EL (cell line): ENCODE measurements at regions not wholly inside any gene's neighbourhood (a gene's known extent, or its start where the extent isn't known, plus 50 kb on each side); places are given as distances from the start of the nearest gene placed in this dataset.
"Not testable (repeated sequence)": the region's sequence is repeated elsewhere in the genome, so short reads cannot be mapped to it uniquely, and the experiment has no call there.

ENCODE experiments used
- DNase-seq: peaks from one replicate; pipeline ENCODE4 v3.0.0-alpha.2; 2016

DNA sequence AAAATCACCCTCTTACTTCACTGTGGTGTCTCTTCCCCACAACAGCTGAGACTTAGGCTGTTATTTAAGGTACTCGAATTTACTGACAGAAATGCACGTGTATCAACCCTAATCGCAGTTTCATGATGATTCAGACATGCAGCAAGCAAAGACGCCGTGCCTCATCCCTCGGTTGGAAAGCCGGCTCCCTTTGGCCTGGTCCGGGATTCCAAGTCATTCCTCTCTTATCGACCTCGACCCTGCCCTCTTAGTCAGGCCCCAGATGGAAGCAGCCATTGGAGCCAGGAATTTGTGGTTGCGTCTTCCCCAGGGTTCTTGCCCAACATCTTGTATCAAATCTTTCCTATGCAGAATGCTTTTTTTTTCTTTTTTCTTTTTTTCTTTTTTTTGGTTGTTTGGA is 229.5 kb downstream of the GATA3 start:
- no peak for DNase-seq

GRCh38 chr10:8285970-8286369 is 231.5 kb downstream of the GATA3 start:
- DNase-seq: not testable (repeated sequence)

DNA sequence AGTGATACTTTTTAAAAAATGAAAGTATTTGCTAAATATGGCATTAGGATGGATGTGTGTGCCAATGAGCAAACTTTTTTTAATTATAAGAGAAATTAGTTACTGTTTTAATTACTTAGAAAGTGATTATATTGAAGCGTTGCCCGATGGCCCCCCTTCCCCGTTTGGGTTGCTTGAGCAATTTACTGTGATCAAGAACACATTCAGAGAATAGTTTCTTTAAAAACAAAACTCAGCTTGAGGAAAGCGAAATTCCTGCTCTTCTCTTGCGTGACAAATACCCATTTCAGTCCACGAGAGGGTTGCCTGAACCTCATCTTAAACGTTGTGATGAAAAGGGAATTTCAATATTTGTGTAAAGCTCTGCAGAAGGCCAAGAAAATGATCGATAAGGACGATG is 234.1 kb downstream of the GATA3 start:
- no peak for DNase-seq

- no peak for DNase-seq
Measured at GRCh38 chr10:8289186-8289924, 234.9 kb downstream of the GATA3 start.

DNA sequence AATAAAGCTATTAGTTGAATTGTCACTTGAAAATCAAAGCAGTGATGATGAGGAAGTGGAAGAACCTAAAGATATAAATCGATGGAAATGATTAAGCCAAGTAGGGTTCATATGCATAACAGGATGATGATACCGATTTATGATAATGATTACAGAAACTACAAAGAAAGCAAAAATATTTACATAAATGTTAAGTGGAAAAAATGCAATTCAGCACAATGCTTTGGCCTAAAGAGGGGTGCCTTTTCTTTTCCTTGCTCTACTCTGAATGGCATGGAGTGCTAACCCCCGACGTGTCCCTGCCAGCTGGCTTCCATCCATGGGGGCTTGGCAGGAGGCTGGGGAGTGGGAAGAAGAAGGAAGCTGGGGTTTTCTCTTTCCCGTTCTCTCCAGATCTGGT is 240.3 kb downstream of the GATA3 start:
- DNase-seq: no peak

DNA sequence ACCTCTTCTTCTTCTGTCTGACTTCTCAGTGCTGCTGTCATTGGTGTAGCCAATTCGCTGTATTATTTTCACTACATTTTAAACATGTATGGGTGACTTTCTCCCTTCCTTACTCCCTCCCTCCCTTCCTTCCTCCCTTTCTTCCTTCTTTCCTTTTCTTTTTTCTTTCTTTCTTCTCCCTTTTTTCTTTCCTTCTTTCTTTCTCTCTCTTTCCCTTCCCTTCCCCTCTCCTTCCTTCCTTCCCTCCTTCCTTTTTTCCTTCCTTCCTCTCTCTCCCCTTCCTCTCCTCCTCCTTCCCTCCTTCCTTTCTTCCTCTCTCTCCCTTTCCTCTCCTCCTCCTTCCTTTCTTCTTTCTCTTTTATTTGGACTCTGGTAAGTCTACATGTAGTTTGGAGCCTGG is 240.8 kb downstream of the GATA3 start:
- no peak for DNase-seq

DNA sequence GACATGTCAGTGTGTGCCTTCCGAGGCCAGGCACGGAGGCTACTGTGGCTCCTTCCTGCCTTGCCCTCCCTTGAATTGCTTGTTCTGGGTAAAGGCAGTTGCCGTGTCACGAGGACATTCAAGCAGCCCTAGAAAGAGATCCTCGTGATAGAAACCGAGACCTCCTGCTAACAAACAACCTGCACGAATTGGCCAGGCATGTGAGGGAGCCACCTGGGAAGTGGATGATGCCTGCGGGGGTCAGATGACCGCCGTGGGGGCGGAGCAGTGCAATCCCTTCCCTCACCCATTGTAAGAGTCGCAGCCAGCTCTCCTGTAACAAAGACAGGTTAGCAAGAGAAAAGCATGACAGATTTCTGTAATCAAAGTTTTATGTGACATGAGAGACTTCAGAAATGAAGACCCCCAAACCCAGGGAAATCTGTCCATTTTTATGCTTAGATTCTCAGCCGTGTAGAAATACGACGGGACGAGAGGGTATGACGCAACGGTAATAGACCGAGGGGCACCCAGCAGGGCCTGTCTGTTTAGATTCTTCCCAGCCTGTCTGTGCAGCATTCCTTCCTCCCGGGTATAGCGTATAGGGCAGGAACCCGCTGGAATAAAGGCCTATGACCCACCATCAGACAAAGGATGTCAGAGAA is 241.7 kb downstream of the GATA3 start:
- DNase-seq: no peak

GRCh38 chr10:8296734-8297101 is 242.2 kb downstream of the GATA3 start:
- no peak for DNase-seq

- DNase-seq: no peak
Measured at GRCh38 chr10:8297107-8297506, 242.6 kb downstream of the GATA3 start.

- DNase-seq: no peak
Measured at GRCh38 chr10:8297959-8298358, 243.5 kb downstream of the GATA3 start.

GRCh38 chr10:8298896-8299570 is 244.5 kb downstream of the GATA3 start:
- no peak for DNase-seq

DNA sequence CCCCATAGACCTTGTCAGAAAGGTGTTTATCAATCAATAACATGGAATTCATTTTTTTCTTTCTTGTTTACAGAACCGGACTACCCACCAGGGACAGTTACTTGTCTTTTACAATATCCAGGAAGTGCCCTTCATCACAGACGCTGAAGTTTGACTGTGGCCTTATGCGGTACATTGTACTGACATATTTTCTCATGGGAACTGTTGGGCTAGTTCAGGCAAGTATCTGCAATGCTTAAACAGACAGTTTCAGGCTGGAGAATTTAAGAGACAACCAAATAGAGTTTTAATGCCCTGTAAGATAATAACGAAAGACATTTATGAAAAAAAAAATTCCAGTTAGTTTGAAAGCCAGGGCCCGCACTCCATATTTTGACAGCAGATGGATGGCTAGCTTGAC is 246.4 kb downstream of the GATA3 start:
- DNase-seq: no peak

DNA sequence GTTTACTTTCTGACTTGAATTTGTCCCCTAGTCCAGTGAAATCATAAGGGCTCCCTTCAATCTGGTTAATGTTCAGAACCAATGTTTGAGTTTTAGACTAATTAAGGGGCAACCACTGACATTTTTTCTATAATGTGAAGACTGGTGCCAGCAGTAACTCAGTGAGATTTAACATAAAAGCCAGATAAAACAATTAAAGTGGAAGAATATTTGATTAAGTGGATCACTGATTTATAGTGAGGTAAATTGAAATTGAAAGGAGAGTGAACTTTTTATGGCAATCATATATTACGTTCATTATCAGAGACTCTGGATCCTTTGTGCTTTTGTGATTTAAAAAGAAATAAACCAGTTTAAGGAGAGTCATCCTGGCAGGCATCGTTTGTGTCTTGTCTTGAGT is 246.8 kb downstream of the GATA3 start:
- DNase-seq: no peak

DNA sequence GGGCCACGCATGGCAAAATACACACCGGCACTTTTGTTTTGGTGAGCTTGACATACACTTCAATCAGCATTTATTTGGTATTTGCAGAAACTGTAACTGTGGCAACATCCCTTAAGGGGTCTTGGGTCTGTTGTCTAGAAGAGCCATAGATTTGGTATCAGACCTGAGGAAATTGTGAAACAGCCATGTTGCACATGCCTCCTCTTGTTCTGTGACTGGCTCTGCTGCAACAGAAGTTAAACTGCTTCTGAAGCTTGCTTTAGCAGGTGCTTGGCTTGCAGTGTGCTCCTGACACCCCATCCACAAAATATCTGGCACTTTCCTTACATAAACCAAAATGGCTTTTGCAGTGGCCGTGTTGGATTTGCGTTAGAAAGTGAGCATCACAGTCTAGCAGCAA is 247.3 kb downstream of the GATA3 start:
- DNase-seq: no peak

- no peak for DNase-seq
Measured at GRCh38 chr10:8302565-8302964, 248.1 kb downstream of the GATA3 start.

GRCh38 chr10:8304861-8305260 is 250.4 kb downstream of the GATA3 start:
- DNase-seq: no peak

GRCh38 chr10:8305876-8306652 is 251.6 kb downstream of the GATA3 start:
- DNase-seq: no peak

- DNase-seq: no peak
Measured at GRCh38 chr10:8306685-8307364, 252.3 kb downstream of the GATA3 start.

- DNase-seq: no peak
Measured at GRCh38 chr10:8310930-8311329, 256.4 kb downstream of the GATA3 start.

DNA sequence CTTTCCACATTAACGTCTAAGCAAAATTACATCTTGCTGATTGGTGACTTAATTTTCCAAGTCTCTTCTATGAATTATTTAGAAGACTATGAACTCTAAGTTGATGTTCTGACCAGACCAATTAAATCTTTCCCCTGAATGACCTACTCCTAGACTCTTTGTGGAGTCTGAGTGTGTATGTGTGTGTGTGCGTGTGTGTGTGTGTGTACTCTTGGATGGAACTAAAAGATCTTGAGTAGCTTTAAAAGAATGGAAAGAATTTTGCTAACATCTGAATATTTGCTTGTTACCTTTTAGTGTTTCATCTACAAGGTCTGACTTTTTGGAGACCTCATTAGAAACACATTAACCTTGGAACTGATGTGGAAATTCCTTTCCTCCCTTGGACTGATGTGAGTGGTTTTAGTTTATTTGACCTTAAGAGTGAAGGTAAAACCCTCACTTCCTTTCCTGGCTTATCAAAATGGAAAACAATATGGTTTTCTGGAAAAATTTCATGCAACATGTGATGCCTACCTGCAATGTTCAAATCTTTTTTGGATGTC is 257.1 kb downstream of the GATA3 start:
- no peak for DNase-seq

DNA sequence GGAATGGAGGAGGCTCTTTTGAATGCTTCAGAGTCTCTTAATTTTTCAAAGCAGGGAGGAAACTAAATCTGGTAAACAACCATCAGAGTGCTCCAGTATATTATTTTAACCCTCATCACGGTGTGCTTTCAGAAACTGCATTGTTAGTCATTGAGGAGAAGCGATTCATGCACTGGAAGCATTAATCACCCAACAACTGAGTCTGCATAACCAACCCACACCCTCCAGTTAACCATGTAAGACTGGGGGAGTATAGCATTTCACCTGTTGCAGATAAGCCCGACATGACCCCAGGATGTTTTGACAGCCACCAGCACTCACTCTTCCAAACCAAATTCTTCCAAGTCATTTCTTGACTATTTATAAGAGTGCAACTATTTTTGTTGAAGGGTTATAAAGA is 257.6 kb downstream of the GATA3 start:
- DNase-seq: no peak

DNA sequence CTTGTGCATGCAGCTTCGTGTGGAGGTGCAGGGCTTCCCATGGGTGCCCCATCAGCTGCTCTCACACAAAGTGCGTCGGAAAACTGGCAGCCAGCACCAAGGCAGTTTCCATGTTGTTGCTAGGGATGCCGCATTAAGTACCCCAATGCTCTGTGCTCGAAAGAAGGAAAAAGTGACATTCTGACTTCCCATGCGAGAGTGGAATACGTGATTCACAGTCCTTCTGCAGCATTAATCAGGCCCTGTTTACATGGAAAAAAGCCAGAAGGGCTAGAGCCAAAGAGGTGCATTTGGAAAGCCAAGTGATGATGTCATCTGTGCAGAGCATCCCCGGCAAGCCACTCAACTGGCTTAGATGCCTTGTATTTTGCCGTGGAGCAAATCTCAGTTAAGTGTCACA is 258.3 kb downstream of the GATA3 start:
- no peak for DNase-seq

DNA sequence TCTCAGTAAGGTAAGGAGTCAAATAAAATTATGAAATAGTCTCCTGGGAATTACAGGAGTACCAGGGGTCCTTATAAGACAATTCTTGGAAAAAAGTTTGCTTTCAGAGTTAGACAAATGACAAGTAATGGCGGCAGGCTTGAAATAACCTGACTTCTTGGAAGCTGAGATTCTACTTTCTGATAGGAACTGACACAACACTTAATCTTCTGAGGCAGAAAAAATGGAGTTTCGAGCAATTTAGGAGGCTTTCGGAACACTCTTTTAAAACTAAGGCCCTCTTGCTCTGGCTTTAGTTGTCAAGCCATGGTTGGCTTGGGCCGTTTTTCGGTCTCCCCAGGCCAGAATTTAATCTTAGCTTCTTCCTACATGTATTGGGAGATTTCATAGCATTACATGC is 260.0 kb downstream of the GATA3 start:
- no peak for DNase-seq
